ENCODE measurements at regions not wholly inside any gene's neighbourhood (a gene's known extent, or its start where the extent isn't known, plus 50 kb on each side); places are given as distances from the start of the nearest gene placed in this dataset.

- Histone ChIP-seq H3K9me3 (peaks cover 0 to 22% (median 0%) of the 10 kb centered on the region in 11 donors), H3K36me3 (no peaks in the 10 kb centered on the region), H3K4me3 (no peak overlapping the region), H3K4me1 (no peaks in the 10 kb centered on the region), H3K27ac (no peak overlapping the region), H3K27me3 (no peaks in the 10 kb centered on the region)
- WGBS, 2 donors = 89 to 92% methylated on average over 1 of the region's 1 CpG
- no peak for ATAC-seq
- intact Hi-C loops (cut with DNase I) = no loop called here
- no peak for TF ChIP-seq CTCF (IDR thresholded peaks at IDR 0.05)
- no peak for DNase-seq
Measured at GRCh38 chr3:94972066-94972465, 909.2 kb downstream of the NSUN3 start.

- no peaks in the 10 kb centered on the region for H3K27me3 ChIP-seq
- TF ChIP-seq CTCF (IDR thresholded peaks at IDR 0.05) = no peak
- H3K4me3 ChIP-seq = no peak overlapping the region
- no peak for ATAC-seq
- H3K36me3 ChIP-seq = no peaks in the 10 kb centered on the region
- no peak overlapping the region for H3K27ac ChIP-seq
- peaks cover 0 to 24% (median 0%) of the 10 kb centered on the region in 11 donors for H3K9me3 ChIP-seq
- 67 to 73% methylated on average over 1 of the region's 1 CpG for WGBS, 2 donors
- intact Hi-C loops (cut with DNase I) = no loop called here
- DNase-seq = no peak
- no peaks in the 10 kb centered on the region for H3K4me1 ChIP-seq
Measured at GRCh38 chr3:94978084-94978483, 915.2 kb downstream of the NSUN3 start.

GRCh38 chr3:94985778-94986177 is 922.9 kb downstream of the NSUN3 start:
- no peak overlapping the region for H3K4me3 ChIP-seq
- 76 to 78% methylated on average over 2 of the region's 2 CpGs for WGBS, 2 donors
- no peak for TF ChIP-seq CTCF (IDR thresholded peaks at IDR 0.05)
- H3K4me1 ChIP-seq = no peaks in the 10 kb centered on the region
- H3K36me3 ChIP-seq = no peaks in the 10 kb centered on the region
- no peak for DNase-seq
- H3K27me3 ChIP-seq = no peaks in the 10 kb centered on the region
- H3K27ac ChIP-seq = no peak overlapping the region
- ATAC-seq = no peak
- intact Hi-C loops (cut with DNase I) = no loop called here
- H3K9me3 ChIP-seq = peaks cover 0 to 21% (median 2%) of the 10 kb centered on the region in 11 donors

GRCh38 chr3:94990952-94991705 is 928.3 kb downstream of the NSUN3 start:
- H3K27me3 ChIP-seq = no peaks in the 10 kb centered on the region
- no peak overlapping the region for H3K4me3 ChIP-seq
- WGBS, 2 donors = 68 to 74% methylated on average over 4 of the region's 4 CpGs
- no peaks in the 10 kb centered on the region for H3K4me1 ChIP-seq
- DNase-seq (no peak), ATAC-seq (no peak)
- peak in 5 of 9 donors; percentile 23 to 48 (median 45) for TF ChIP-seq CTCF (IDR thresholded peaks at IDR 0.05)
- intact Hi-C loops (cut with DNase I) = no loop called here
- peaks cover 0 to 4% (median 0%) of the 10 kb centered on the region in 11 donors for H3K9me3 ChIP-seq
- H3K36me3 ChIP-seq = no peaks in the 10 kb centered on the region
- no peak overlapping the region for H3K27ac ChIP-seq

Measured in heart right ventricle (tissue), 16 donors.